Adrenal gland (tissue), 5 donors: ENCODE measurements at regions not wholly inside any gene's neighbourhood (a gene's known extent, or its start where the extent isn't known, plus 50 kb on each side); places are given as distances from the start of the nearest gene placed in this dataset.

Experiments used
- CTCF ChIP-seq, 6 experiments: fragments of 450-650 bp in 4 of 6; fragments of 200-600 bp in 2 of 6; sonication (generic) in 1 of 6; IDR thresholded peaks; 1 replicate in 5 of 6; 2 replicates in 1 of 6; pipeline versions ENCODE4 v1.5.1 to v1.8.0; 2016 to 2021; ENCODE audit warnings: antibody characterized with exemption in 6 of 6, mild to moderate bottlenecking in 2 of 6, moderate library complexity in 1 of 6
- POLR2A ChIP-seq, 2 donors: fragments of 450-650 bp; IDR thresholded peaks; one replicate each; pipeline ENCODE4 v1.6.1; 2017; ENCODE audit warnings: antibody characterized with exemption in 2 of 2, mild to moderate bottlenecking in 2 of 2, moderate library complexity in 1 of 2
- donor health status: DM: no; HTN: no; CAD: no.

GRCh38 chr1:5485436-5485835 lies 506.8 kb downstream of the NPHP4 start:
- TF ChIP-seq CTCF (IDR thresholded peaks at IDR 0.05) (no peak), POLR2A (IDR thresholded peaks at IDR 0.05) (no peak)
